Neural cell (in vitro differentiated cells): ENCODE measurements at regions not wholly inside any gene's neighbourhood (a gene's known extent, or its start where the extent isn't known, plus 50 kb on each side); places are given as distances from the start of the nearest gene placed in this dataset.

Experiments used
- EP300 ChIP-seq: fragments of 450-650 bp; conservative IDR thresholded peaks from 2 replicates; pipeline ENCODE4 v1.6.1; 2014; ENCODE audit warnings: antibody characterized with exemption, mild to moderate bottlenecking, moderate library complexity; ENCODE audit not compliant: poor library complexity, severe bottlenecking
- EZH2 ChIP-seq: fragments of 200-600, 300-800 bp; shearing (Covaris generic), sonication (generic); IDR thresholded peaks from 2 replicates; pipeline ENCODE4 v1.6.1; 2014; ENCODE audit warnings: antibody characterized with exemption, low read length, borderline replicate concordance, mild to moderate bottlenecking; ENCODE audit not compliant: insufficient read depth, poor library complexity, severe bottlenecking
- MXI1 ChIP-seq: fragments of 450-650 bp; conservative IDR thresholded peaks from 2 replicates; pipeline ENCODE4 v1.6.1; 2014; ENCODE audit warnings: antibody characterized with exemption, mild to moderate bottlenecking; ENCODE audit not compliant: poor library complexity, severe bottlenecking
- POLR2AphosphoS5 ChIP-seq: IDR thresholded peaks from 2 replicates; pipeline ENCODE4 v1.6.1; 2012
- RAD21 ChIP-seq: fragments of 450-650 bp; conservative IDR thresholded peaks from 2 replicates; pipeline ENCODE4 v1.6.1; 2014; ENCODE audit warnings: antibody characterized with exemption, mild to moderate bottlenecking, moderate library complexity
- SMC3 ChIP-seq: fragments of 450-650 bp; conservative IDR thresholded peaks from 2 replicates; pipeline ENCODE4 v1.6.1; 2014; ENCODE audit warnings: antibody characterized with exemption, mild to moderate bottlenecking, moderate library complexity; ENCODE audit not compliant: poor library complexity
- TAF1 ChIP-seq: IDR thresholded peaks from 2 replicates; pipeline ENCODE4 v1.6.1; 2012; ENCODE audit warnings: low read depth
- TF ChIP-seq, protein P1 (sequence below): IDR thresholded peaks from 2 replicates; pipeline ENCODE4 v1.6.1; 2012; ENCODE audit warnings: borderline replicate concordance
- TF ChIP-seq, protein P2 (sequence below): fragments of 450-650 bp; IDR thresholded peaks from 2 replicates; pipeline ENCODE4 v1.5.1; 2014; ENCODE audit warnings: antibody characterized with exemption, mild to moderate bottlenecking, moderate library complexity; ENCODE audit not compliant: poor library complexity, severe bottlenecking

DNA sequence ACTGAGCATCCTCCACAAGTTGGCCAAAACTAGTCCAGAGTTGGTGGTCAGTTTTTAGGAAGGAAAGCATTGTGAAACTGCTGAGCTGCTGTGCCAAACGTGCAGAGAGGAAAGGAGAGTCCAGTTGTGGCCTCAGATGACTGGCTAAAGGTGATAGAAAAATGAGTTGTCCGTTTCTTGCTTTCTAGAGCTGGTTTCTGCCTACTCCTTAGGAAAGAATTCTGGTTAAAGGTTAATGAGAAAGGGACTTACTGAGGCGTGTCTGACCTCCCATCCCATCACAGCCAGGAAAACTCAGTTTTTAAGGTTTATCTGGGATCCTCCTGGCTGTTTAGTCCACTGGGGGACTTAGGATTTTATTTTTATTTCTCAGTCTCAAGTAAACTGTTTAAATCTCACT, 1186.3 kb downstream of the UQCRFS1 start:
- TF ChIP-seq, protein P1, sequence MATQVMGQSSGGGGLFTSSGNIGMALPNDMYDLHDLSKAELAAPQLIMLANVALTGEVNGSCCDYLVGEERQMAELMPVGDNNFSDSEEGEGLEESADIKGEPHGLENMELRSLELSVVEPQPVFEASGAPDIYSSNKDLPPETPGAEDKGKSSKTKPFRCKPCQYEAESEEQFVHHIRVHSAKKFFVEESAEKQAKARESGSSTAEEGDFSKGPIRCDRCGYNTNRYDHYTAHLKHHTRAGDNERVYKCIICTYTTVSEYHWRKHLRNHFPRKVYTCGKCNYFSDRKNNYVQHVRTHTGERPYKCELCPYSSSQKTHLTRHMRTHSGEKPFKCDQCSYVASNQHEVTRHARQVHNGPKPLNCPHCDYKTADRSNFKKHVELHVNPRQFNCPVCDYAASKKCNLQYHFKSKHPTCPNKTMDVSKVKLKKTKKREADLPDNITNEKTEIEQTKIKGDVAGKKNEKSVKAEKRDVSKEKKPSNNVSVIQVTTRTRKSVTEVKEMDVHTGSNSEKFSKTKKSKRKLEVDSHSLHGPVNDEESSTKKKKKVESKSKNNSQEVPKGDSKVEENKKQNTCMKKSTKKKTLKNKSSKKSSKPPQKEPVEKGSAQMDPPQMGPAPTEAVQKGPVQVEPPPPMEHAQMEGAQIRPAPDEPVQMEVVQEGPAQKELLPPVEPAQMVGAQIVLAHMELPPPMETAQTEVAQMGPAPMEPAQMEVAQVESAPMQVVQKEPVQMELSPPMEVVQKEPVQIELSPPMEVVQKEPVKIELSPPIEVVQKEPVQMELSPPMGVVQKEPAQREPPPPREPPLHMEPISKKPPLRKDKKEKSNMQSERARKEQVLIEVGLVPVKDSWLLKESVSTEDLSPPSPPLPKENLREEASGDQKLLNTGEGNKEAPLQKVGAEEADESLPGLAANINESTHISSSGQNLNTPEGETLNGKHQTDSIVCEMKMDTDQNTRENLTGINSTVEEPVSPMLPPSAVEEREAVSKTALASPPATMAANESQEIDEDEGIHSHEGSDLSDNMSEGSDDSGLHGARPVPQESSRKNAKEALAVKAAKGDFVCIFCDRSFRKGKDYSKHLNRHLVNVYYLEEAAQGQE: no peak
- TF ChIP-seq POLR2AphosphoS5 (no peak), EZH2 (no peak), EP300 (no peak), TAF1 (no peak), RAD21 (no peak), MXI1 (no peak), SMC3 (no peak)
- TF ChIP-seq, protein P2, sequence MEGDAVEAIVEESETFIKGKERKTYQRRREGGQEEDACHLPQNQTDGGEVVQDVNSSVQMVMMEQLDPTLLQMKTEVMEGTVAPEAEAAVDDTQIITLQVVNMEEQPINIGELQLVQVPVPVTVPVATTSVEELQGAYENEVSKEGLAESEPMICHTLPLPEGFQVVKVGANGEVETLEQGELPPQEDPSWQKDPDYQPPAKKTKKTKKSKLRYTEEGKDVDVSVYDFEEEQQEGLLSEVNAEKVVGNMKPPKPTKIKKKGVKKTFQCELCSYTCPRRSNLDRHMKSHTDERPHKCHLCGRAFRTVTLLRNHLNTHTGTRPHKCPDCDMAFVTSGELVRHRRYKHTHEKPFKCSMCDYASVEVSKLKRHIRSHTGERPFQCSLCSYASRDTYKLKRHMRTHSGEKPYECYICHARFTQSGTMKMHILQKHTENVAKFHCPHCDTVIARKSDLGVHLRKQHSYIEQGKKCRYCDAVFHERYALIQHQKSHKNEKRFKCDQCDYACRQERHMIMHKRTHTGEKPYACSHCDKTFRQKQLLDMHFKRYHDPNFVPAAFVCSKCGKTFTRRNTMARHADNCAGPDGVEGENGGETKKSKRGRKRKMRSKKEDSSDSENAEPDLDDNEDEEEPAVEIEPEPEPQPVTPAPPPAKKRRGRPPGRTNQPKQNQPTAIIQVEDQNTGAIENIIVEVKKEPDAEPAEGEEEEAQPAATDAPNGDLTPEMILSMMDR: no peak
